Motor neuron (in vitro differentiated cells): ENCODE measurements at regions not wholly inside any gene's neighbourhood (a gene's known extent, or its start where the extent isn't known, plus 50 kb on each side); places are given as distances from the start of the nearest gene placed in this dataset.

ENCODE experiments used
- ATAC-seq, 8 experiments: fragments of 200-7000 bp; cut with Tn5 transposase; replicated peaks in 6 of 8; 2 replicates each; pipeline ENCODE4 v1.8.0; 2021; ENCODE audit warnings: mild to moderate bottlenecking in 8 of 8, moderate library complexity in 8 of 8
- H3K27ac ChIP-seq, 2 donors: fragments of 250-450 bp; sonication (Bioruptor Pico); 2 replicates each; pipeline ENCODE4 v1.9.0; 2021; ENCODE audit warnings: antibody characterized with exemption in 2 of 2, mild to moderate bottlenecking in 2 of 2, moderate library complexity in 1 of 2
- H3K4me1 ChIP-seq, 2 donors: fragments of 250-450 bp; sonication (Bioruptor Pico); replicated peaks in 1 of 2; 2 replicates each; pipeline ENCODE4 v1.6.1; 2021; ENCODE audit warnings: antibody characterized with exemption in 2 of 2, mild to moderate bottlenecking in 2 of 2, moderate library complexity in 1 of 2
- H3K4me3 ChIP-seq, 5 donors: fragments of 250-450 bp; sonication (Bioruptor Pico); 2 replicates each; pipeline ENCODE4 v1.9.0; 2021; ENCODE audit warnings: antibody characterized with exemption in 5 of 5, mild to moderate bottlenecking in 5 of 5, moderate library complexity in 4 of 5
- WGBS, 10 experiments: fragments of 450-650 bp; shearing (Covaris generic); methylation state at CpG; one replicate each; pipeline ENCODE4 v1.0.0; 2022; 5-methylcytosine and 5-hydroxymethylcytosine counted together
- in situ Hi-C, 9 experiments: fragments of 400-800 bp; cut with MboI; loops; one replicate each; pipeline ENCODE4 v1.15.0; 2021; ENCODE audit warnings: low sequenced_read_pairs in 9 of 9, low pct_unique_long_range_greater_than_20kb in 2 of 9; ENCODE audit not compliant: unreplicated experiment in 9 of 9

GRCh38 chr7:26614503-26614902 lies 249.9 kb downstream of the SKAP2 start:
- ATAC-seq, result peak in 6 of 8 experiments; percentile 6 to 83 (median 50)
- 7 to 79% (median 60%) methylated on average over 2 to 7 of the region's 11 CpGs; no CpG with 5 or more reads in 4 of the 10 experiments for WGBS, 10 experiments
- Histone ChIP-seq H3K4me3 (no peak overlapping the region), H3K27ac (no peak overlapping the region), H3K4me1 (peaks cover 22 to 32% of the 10 kb centered on the region in 2 donors)
- in situ Hi-C loops, result no loop called here

- H3K27ac ChIP-seq, result no peak overlapping the region
- 15 to 100% (median 58%) methylated on average over 1 to 6 of the region's 7 CpGs; no CpG with 5 or more reads in 4 of the 10 experiments for WGBS, 10 experiments
- ATAC-seq, result peak in 2 of 8 experiments; percentile 55 to 79
- peaks cover 22 to 34% of the 10 kb centered on the region in 2 donors for H3K4me1 ChIP-seq
- H3K4me3 ChIP-seq, result no peak overlapping the region
- in situ Hi-C loops, result no loop called here
These were observed 248.2 kb downstream of the SKAP2 start for GRCh38 chr7:26616235-26616634.

DNA sequence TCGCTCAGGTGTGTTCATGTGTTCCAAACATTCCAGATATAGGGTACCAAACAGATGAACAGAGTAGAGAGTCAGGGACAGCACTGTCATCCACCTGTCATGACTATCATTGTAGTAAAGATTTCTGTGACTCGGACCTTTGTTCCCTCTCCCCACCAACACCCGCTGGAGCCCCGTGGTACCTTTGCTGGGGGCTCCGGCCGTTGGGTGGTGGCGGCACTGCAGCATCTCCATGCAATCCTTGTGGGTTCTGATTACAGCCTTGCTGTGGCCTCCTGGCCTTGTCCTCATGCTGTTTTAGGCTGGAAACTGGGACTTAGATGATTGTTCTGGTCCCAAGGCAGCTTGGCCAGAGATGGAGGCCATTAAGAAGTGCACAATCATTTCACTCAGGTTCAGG lies 247.3 kb downstream of the SKAP2 start:
- in situ Hi-C loops, result no loop called here
- no peak for ATAC-seq
- Histone ChIP-seq H3K27ac (no peak overlapping the region), H3K4me1 (peaks cover 22 to 34% of the 10 kb centered on the region in 2 donors), H3K4me3 (no peak overlapping the region)
- 90 to 100% methylated on average over 1 to 2 of the region's 7 CpGs; no CpG with 5 or more reads in 8 of the 10 experiments for WGBS, 10 experiments
